ENCODE measurements at regions not wholly inside any gene's neighbourhood (a gene's known extent, or its start where the extent isn't known, plus 50 kb on each side); places are given as distances from the start of the nearest gene placed in this dataset.

- no peak for DNase-seq (ENCODE audit: low spot score)
These were observed 115.7 kb downstream of the OAT start for GRCh38 chr10:124302951-124303505.

- DNase-seq (ENCODE audit: low spot score): peak; percentile 40
These were observed 117.0 kb downstream of the OAT start for GRCh38 chr10:124301736-124302135.

- DNase-seq (ENCODE audit: low spot score): no peak
These were observed 118.0 kb downstream of the OAT start for GRCh38 chr10:124300735-124301134.

GRCh38 chr10:124300224-124300623, 118.5 kb downstream of the OAT start:
- DNase-seq (ENCODE audit: low spot score): no peak

GRCh38 chr10:124299696-124300095, 119.0 kb downstream of the OAT start:
- DNase-seq (ENCODE audit: low spot score): no peak

GRCh38 chr10:124298891-124299290, 119.8 kb downstream of the OAT start:
- DNase-seq (ENCODE audit: low spot score): no peak

GRCh38 chr10:124296813-124297788, 121.6 kb downstream of the OAT start:
- DNase-seq (ENCODE audit: low spot score): no peak

- peak; percentile 81 for DNase-seq (ENCODE audit: low spot score)
These were observed 122.5 kb downstream of the OAT start for GRCh38 chr10:124296121-124296812.

- no peak for DNase-seq (ENCODE audit: low spot score)
These were observed 123.6 kb downstream of the OAT start for GRCh38 chr10:124294811-124295770.

- no peak for DNase-seq (ENCODE audit: low spot score)
These were observed 124.9 kb downstream of the OAT start for GRCh38 chr10:124293616-124294449.

GRCh38 chr10:124292911-124293615, 125.7 kb downstream of the OAT start:
- peak; percentile 37 for DNase-seq (ENCODE audit: low spot score)

GRCh38 chr10:124291001-124291701, 127.6 kb downstream of the OAT start:
- DNase-seq (ENCODE audit: low spot score): no peak

GRCh38 chr10:124289851-124290795, 128.6 kb downstream of the OAT start:
- DNase-seq (ENCODE audit: low spot score): no peak

GRCh38 chr10:124288928-124289850, 129.5 kb downstream of the OAT start:
- no peak for DNase-seq (ENCODE audit: low spot score)

GRCh38 chr10:124288486-124288885, 130.2 kb downstream of the OAT start:
- DNase-seq (ENCODE audit: low spot score): no peak

- no peak for DNase-seq (ENCODE audit: low spot score)
These were observed 130.9 kb downstream of the OAT start for GRCh38 chr10:124287791-124288190.

- no peak for DNase-seq (ENCODE audit: low spot score)
These were observed 131.5 kb downstream of the OAT start for GRCh38 chr10:124287071-124287685.
